ENCODE measurements at regions not wholly inside any gene's neighbourhood (a gene's known extent, or its start where the extent isn't known, plus 50 kb on each side); places are given as distances from the start of the nearest gene placed in this dataset.
A peak's percentile ranks its signal among the peaks of the same experiment; 100 is the strongest.

DNA sequence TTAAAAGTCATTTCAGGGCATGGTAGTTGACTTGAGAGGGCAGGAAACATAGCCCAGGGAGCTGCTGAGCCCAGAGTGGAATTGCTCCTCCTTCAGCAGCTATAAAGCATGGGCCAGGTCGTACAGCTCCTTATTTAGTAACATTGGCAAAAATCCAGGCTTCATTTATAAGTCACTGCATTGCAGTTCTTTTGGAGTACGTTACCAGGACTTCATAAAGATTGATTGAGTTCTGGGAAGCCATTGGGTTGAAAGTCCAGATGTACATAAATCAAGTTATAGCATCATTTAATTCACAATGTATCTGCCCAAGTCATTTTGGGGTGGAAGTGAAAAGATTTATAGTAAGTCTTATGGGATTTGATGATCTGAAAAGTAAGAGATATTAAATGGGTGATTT, 53.0 kb upstream of the ANKEF1 start:
- no peak for DNase-seq (ENCODE audit: low read depth)

DNA sequence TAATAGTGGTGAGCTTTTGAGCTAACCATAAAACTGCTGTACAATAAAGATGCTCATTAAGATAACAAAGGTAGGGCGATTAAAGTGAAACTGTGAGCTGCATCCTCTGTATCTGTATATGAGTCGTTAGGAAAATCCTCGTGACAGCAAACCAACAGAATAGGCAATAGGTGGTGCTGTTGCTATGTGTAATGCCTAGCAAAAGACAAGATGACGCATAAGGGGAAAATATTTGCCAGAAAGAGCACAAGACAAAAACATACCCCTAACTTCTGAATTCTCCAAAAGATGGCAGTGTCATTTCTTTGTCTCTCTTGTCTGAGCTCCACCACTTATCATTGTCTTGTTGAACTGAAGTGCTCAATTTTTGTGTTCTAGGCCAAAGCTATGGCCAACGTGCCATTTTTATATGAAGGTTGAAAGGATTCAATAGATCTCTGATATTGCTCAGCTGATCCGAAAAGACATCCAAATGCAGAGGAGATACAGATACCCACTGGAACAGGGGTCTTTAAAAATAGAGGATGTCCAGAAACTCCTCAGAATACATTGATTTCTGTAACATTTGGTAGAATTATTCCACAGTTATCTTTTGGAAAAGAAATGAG, 56.3 kb upstream of the ANKEF1 start:
- DNase-seq (ENCODE audit: low read depth): peak; percentile 7

DNA sequence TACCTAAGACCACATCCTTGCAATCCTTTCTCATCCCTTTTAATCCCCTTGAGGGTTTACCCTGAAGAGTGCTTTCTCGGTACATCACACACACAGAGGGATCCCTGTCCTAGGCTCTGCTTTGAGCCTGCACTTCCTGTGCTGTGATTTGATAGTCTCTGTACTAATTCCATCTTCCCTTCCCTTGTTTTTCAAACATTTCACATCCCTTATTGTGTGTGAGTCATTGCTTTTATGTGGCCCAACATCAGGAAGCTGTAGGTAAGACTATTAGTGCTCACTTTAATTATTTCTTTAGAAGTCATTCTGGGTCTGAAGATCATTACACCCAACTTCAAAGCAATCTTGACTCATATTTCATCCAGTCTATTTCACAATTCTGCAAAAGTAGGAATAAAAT, 57.2 kb upstream of the ANKEF1 start:
- DNase-seq (ENCODE audit: low read depth): no peak

- DNase-seq (ENCODE audit: low read depth): no peak
These were observed 60.5 kb upstream of the ANKEF1 start for GRCh38 chr20:9974324-9974723.

GRCh38 chr20:9971746-9972145, 63.0 kb upstream of the ANKEF1 start:
- DNase-seq (ENCODE audit: low read depth): no peak

DNA sequence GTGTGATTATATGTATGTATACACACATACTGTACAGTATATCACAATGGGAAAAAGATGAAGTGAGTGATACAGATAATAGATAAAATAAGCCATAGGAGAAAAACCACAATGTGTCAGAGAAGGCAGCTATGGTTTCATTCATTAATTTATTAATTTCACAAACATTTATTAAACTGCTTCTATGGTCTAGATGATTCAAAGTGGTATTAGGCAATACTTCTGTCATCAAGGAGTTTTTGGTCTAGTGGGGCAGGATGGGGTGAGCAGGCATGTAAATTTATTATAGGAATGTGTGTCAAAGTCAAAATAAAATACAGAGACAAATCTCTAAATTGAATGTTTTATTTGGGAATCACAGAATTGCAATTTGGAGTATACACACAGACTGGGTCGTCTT, 65.2 kb upstream of the ANKEF1 start:
- DNase-seq (ENCODE audit: low read depth): no peak

DNA sequence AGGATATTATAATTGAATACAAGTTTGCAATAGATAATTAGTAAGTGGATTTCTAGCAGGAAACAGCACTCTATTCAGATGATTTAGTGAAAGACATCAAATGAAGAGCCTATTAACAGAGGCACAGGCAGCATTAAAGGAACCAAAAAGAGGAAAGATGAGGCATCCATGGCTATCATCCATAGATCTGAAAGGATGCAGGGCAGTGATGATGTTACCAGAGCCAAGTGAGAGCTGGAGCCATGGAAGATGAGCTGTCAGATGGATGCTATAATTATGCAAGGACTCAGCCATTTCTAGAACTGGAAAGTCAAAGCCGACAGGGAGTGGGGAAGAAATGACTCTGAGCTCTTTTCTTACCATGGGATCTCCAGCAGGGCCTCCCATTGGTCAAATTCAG, 66.8 kb upstream of the ANKEF1 start:
- DNase-seq (ENCODE audit: low read depth): no peak

DNA sequence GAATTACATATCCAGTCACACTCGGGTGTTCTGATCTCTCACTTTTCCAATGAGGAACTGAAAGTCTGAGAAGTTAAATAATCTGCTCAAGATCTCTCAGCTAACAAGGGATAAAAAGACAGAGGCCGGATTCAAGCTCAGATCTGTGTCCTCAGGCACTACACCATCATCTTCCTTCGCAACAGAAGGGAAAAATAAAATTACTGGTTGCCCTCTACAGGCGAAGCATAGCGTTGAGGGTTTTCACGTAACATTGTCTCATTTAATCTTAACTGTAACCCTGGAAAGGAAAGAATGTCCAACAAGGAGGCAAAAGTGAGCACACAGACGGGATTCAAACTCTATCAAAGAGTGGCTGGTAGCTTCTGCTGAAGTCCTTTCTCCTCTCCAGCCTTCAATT, 67.8 kb upstream of the ANKEF1 start:
- DNase-seq (ENCODE audit: low read depth): no peak

DNA sequence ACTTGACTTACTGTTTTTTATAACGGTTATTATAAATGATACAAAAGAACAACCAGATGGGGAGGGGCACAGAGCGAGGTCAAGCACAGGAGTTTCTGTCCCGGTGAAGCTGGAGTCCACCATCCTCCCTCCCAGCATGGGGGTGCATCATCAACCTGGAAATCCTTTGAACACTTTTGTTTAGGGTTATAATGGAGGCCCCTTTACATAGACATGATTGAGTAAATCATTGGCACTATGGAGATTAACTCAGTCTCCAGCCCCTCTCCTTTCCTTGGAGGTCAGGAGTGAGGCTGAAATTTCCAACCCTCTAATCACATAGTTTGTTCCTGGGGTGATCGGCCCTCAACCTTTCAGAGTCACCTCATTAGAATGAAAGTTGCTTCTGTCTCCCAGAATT, 71.8 kb upstream of the ANKEF1 start:
- DNase-seq (ENCODE audit: low read depth): no peak

- no peak for DNase-seq (ENCODE audit: low read depth)
These were observed 76.1 kb upstream of the ANKEF1 start for GRCh38 chr20:9958693-9959092.

- DNase-seq (ENCODE audit: low read depth): no peak
These were observed 79.1 kb upstream of the ANKEF1 start for GRCh38 chr20:9955646-9956045.

GRCh38 chr20:9949563-9949962, 85.2 kb upstream of the ANKEF1 start:
- DNase-seq (ENCODE audit: low read depth): no peak

GRCh38 chr20:9945408-9945807, 89.4 kb upstream of the ANKEF1 start:
- no peak for DNase-seq (ENCODE audit: low read depth)

DNA sequence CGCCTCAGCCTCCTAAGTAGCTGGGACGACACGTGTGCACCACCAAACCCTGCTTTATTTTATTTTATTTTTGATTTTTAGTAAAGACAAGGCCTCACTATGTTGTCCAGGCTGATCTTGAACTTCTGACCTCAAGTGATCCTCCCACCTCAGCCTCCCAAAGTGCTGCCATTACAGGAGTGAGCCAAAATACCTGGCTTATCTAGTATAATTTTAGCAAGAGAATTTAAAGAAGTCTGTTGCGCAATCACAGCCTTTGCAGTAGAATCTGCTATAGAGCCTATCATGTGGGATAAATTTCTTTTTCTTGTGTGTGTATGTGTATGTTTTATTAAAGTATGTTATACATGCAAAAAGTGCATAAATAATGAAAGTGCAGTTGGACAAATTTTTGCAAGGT, 92.1 kb upstream of the ANKEF1 start:
- no peak for DNase-seq (ENCODE audit: low read depth)

DNA sequence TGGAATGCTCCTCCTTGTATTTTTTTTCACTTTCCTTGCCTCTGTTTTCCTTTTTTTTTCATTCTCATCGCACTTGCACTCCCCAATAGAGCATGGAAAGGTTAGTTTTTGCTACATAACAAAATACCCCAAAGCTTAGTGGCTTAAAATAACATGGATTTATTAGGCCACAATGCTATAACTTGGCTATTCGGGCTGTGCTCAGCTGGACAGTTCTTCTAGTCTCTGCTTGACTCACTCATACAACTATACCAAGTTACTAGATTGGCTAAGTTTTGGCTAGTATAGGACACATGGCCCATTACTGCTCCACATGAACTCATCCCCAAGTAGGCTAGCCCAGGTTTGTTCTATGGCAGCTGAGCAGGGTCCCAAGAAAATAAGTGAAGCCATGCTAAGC, 94.5 kb upstream of the ANKEF1 start:
- DNase-seq (ENCODE audit: low read depth): no peak

DNA sequence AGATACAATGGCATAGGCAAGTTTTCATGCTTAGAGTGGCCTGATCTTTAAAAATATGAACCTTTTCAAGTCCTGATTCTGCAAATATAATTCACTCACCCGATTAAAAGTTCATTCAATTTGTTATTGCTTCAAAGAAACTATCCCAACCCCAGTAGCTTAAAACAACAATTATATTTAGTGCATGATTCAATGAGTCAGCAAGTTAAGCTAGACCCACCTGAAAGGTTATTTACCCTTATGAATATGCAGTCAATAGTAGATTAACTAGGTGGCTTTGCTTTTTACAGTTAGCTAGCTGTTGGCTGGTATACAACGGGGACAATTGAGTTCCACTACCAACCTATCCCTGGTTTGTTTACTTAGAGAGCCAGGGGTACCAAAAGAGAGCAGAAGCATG, 95.6 kb upstream of the ANKEF1 start:
- DNase-seq (ENCODE audit: low read depth): no peak

- no peak for DNase-seq (ENCODE audit: low read depth)
These were observed 96.4 kb upstream of the PAK5 start for GRCh38 chr20:9935285-9935684.

DNA sequence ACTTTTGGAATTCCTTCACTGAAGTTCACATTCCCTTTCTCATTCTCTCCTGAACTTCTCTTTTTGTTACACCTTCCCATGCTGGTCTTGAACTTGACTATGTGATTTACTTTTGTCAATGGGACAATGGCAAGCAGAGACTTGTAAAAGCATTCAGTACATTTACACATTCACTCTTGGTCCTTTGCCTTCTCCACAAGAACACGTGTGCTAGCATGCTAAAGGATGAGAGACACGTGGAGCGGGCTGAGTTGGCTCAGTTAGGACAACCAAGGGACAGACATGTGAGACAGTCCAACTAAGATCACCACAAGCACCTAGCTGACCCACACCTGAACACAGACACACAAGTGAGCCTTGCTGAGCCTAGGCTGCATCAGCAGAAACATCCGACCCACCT, 91.3 kb upstream of the PAK5 start:
- DNase-seq (ENCODE audit: low read depth): no peak

DNA sequence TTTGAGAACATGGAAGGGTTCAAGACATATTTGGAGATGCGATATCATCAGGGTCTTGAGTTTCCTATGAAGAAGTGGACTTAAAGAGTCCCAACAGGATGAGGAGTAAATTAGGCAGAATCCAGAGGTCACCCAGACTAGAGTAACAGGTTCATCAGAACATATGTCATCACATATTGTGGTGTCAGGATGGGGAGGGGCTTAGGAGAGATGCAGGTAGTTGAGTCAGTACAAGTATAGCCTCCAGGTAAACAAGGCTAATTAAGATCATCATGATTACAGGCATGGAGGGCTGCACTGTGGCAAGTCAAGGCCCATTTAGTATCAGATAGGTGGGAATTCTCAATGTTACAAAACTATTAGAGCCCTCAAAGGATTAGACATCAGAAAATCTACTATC, 90.1 kb upstream of the PAK5 start:
- no peak for DNase-seq (ENCODE audit: low read depth)

- no peak for DNase-seq (ENCODE audit: low read depth)
These were observed 89.4 kb upstream of the PAK5 start for GRCh38 chr20:9928281-9928737.

GRCh38 chr20:9927224-9927623, 88.3 kb upstream of the PAK5 start:
- no peak for DNase-seq (ENCODE audit: low read depth)

DNA sequence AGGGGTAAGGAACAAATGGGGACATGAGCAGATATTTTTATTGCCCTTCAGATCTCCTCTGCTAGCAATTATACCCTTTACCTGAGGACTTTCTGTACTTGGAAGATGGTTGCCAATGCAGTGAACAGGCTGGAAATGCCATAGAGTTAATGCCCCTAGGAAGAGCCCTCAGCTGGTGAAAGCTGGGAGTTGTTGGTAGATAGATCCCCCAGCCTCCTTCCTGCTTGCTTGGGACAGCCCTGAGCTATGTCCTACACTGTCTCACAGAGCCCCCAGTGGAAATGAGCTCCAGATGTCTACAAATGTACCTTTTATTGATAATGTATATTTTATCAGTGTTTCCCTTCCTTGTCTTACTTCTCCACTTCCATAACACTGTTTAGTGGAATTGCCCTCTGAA, 87.6 kb upstream of the PAK5 start:
- DNase-seq (ENCODE audit: low read depth): no peak

GRCh38 chr20:9926007-9926406, 87.1 kb upstream of the PAK5 start:
- no peak for DNase-seq (ENCODE audit: low read depth)

GRCh38 chr20:9923648-9924047, 84.8 kb upstream of the PAK5 start:
- DNase-seq (ENCODE audit: low read depth): no peak

DNA sequence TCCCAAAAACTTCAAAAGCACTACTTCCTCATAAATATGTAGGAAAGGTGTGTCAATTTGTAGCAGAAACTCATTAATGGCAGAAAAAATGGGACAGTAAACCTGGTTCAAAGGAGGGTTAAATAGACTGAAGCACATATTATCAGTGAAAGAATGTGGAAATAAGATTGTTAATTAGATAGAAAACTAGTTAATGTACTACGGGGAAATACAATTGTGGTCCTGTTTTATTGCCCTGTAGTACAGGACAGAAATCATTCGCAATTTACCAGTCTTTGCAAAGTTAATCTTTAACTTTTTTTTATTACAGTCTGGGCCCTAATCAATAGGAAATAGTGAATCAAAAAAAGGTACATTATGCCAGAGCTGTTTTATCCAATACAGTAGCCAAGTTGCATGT, 82.0 kb upstream of the PAK5 start:
- no peak for DNase-seq (ENCODE audit: low read depth)
